Ovary (tissue), 7 donors: ENCODE measurements at regions not wholly inside any gene's neighbourhood (a gene's known extent, or its start where the extent isn't known, plus 50 kb on each side); places are given as distances from the start of the nearest gene placed in this dataset.
A peak's percentile ranks its signal among the peaks of the same experiment; 100 is the strongest.

Source experiments
- DNase-seq, 5 donors: peaks; one replicate each; pipeline ENCODE4 v3.0.0-alpha.2; 2019 to 2020
- H3K27ac ChIP-seq, 2 donors: fragments of 200-600 bp; one replicate each; pipeline versions ENCODE4 v1.5.1 to v1.8.0; 2019 to 2022
- H3K27me3 ChIP-seq: fragments of 200-600 bp; one replicate; pipeline ENCODE4 v1.8.0; 2022
- H3K36me3 ChIP-seq: fragments of 200-600 bp; sonication (generic); one replicate; pipeline ENCODE4 v1.5.1; 2019
- H3K4me1 ChIP-seq: one replicate; pipeline ENCODE4 v1.8.1; 2013; ENCODE audit warnings: mild to moderate bottlenecking, moderate library complexity; ENCODE audit not compliant: insufficient read depth
- H3K4me3 ChIP-seq: fragments of 200-600 bp; sonication (generic); one replicate; pipeline ENCODE4 v1.5.1; 2017
- H3K9me3 ChIP-seq, 2 donors: fragments of 200-600 bp in 1 of 2; sonication (generic) in 1 of 2; one replicate each; pipeline versions ENCODE4 v1.5.1 to v1.8.1; 2013 to 2019; ENCODE audit warnings: mild to moderate bottlenecking in 1 of 2, moderate library complexity in 1 of 2
- CTCF ChIP-seq, 3 donors: fragments of 450-650 bp in 2 of 3; fragments of 200-600 bp in 1 of 3; IDR thresholded peaks; one replicate each; pipeline versions ENCODE4 v1.5.1 to v1.8.0; 2016 to 2022; ENCODE audit warnings: antibody characterized with exemption in 3 of 3, mild to moderate bottlenecking in 1 of 3
- EP300 ChIP-seq: sonication (generic); formaldehyde crosslinking; IDR thresholded peaks from one replicate; pipeline ENCODE4 v1.6.1; 2017; ENCODE audit warnings: antibody characterized with exemption
- POLR2A ChIP-seq: fragments of 450-650 bp; IDR thresholded peaks from one replicate; pipeline ENCODE4 v1.6.1; 2017; ENCODE audit warnings: antibody characterized with exemption, mild to moderate bottlenecking, moderate library complexity
- WGBS, 3 donors: extraction: QIAGEN DNeasy Blood & Tissue Kit in 1 of 3; methylation state at CpG; one replicate each; pipeline versions ENCODE4 v1.1.5 to v1.1.7; 2013 to 2017; 5-methylcytosine and 5-hydroxymethylcytosine counted together
- intact Hi-C, 4 donors: fragments of 100-400 bp; cut with DNase I; formaldehyde crosslinking; loops; one replicate each; pipeline versions ENCODE4 v1.11.0 to v1.15.1; 2022 to 2023
- donor health status: DM: no; HTN: no; CAD: no; lungs with moderate emphysema.
- donor health status: DM: no; HTN: no; CAD: no.
- donor health status: Bipolar disorder and iron deficiency.
- donor health status: DM: no; HTN: no; CAD: no.
- donor health status: DM: yes; HTN: yes; CAD: no.

- Histone ChIP-seq H3K36me3 (no peaks in the 10 kb centered on the region), H3K9me3 (no peaks in the 10 kb centered on the region), H3K27me3 (no peaks in the 10 kb centered on the region), H3K4me3 (no peak overlapping the region), H3K4me1 (peaks cover 4% of the 10 kb centered on the region), H3K27ac (no peak overlapping the region)
- TF ChIP-seq CTCF (IDR thresholded peaks at IDR 0.05) = no peak
- no peak for TF ChIP-seq EP300
- TF ChIP-seq POLR2A = no peak
- WGBS, 3 donors = 71 to 80% (median 80%) methylated on average over 40 of the region's 40 CpGs
- peak in 3 of 5 donors; percentile 12 to 31 (median 14) for DNase-seq
- intact Hi-C loops = no loop called here
These were observed 152.7 kb downstream of the DLL1 start for GRCh38 chr6:170137911-170138910.

- WGBS, 3 donors = 75 to 83% (median 77%) methylated on average over 50 of the region's 50 CpGs
- Histone ChIP-seq H3K36me3 (no peaks in the 10 kb centered on the region), H3K27ac (no peak overlapping the region), H3K4me1 (peaks cover 4% of the 10 kb centered on the region), H3K4me3 (no peak overlapping the region), H3K9me3 (no peaks in the 10 kb centered on the region), H3K27me3 (no peaks in the 10 kb centered on the region)
- peak in 4 of 5 donors; percentile 11 to 64 (median 28) for DNase-seq
- intact Hi-C loops = no loop called here
- TF ChIP-seq CTCF (IDR thresholded peaks at IDR 0.05) (no peak), POLR2A (no peak), EP300 (no peak)
These were observed 153.5 kb downstream of the DLL1 start for GRCh38 chr6:170137176-170137891.

- intact Hi-C loops = no loop called here
- WGBS, 3 donors = 86 to 97% (median 95%) methylated on average over 69 of the region's 69 CpGs
- H3K4me3 ChIP-seq = no peak overlapping the region
- H3K4me1 ChIP-seq = peaks cover 4% of the 10 kb centered on the region
- no peaks in the 10 kb centered on the region for H3K36me3 ChIP-seq
- peak in 4 of 5 donors; percentile 13 to 44 (median 20) for DNase-seq
- no peaks in the 10 kb centered on the region for H3K27me3 ChIP-seq
- no peaks in the 10 kb centered on the region for H3K9me3 ChIP-seq
- no peak overlapping the region for H3K27ac ChIP-seq
- TF ChIP-seq EP300 = no peak
- TF ChIP-seq POLR2A = no peak
- no peak for TF ChIP-seq CTCF (IDR thresholded peaks at IDR 0.05)
These were observed 154.2 kb downstream of the DLL1 start for GRCh38 chr6:170136541-170137175.

GRCh38 chr6:170135821-170136471, 154.9 kb downstream of the DLL1 start:
- Histone ChIP-seq H3K27ac (no peak overlapping the region), H3K4me3 (no peak overlapping the region)
- WGBS, 3 donors = 79 to 84% (median 84%) methylated on average over 34 to 38 of the region's 38 CpGs

More at GRCh38 chr6:170135821-170136471, 154.9 kb downstream of the DLL1 start:
- TF ChIP-seq POLR2A = no peak
- no peak for TF ChIP-seq EP300
- no peak for TF ChIP-seq CTCF (IDR thresholded peaks at IDR 0.05)
- peak in 4 of 5 donors; percentile 11 to 36 (median 16) for DNase-seq
- H3K27me3 ChIP-seq = no peaks in the 10 kb centered on the region
- no peaks in the 10 kb centered on the region for H3K9me3 ChIP-seq
- intact Hi-C loops = no loop called here
- no peaks in the 10 kb centered on the region for H3K36me3 ChIP-seq
- peaks cover 4% of the 10 kb centered on the region for H3K4me1 ChIP-seq
